Osteocyte (in vitro differentiated cells): ENCODE measurements at regions not wholly inside any gene's neighbourhood (a gene's known extent, or its start where the extent isn't known, plus 50 kb on each side); places are given as distances from the start of the nearest gene placed in this dataset.
A peak's percentile ranks its signal among the peaks of the same experiment; 100 is the strongest.
"Not testable (repeated sequence)": the region's sequence is repeated elsewhere in the genome, so short reads cannot be mapped to it uniquely, and the experiment has no call there.

Source experiments
- DNase-seq: peaks from one replicate; pipeline ENCODE4 v3.0.0; 2021; ENCODE audit warnings: mixed read lengths; ENCODE audit not compliant: unreplicated experiment; ENCODE audit errors: extremely low spot score
- H3K27ac Mint-ChIP-seq: one replicate; pipeline ENCODE4 v1.8.0; 2021; ENCODE audit warnings: mild to moderate bottlenecking, mixed read lengths; ENCODE audit not compliant: unreplicated experiment
- H3K27me3 Mint-ChIP-seq: one replicate; pipeline ENCODE4 v1.8.0; 2021; ENCODE audit warnings: mixed read lengths; ENCODE audit not compliant: unreplicated experiment
- H3K36me3 Mint-ChIP-seq: one replicate; pipeline ENCODE4 v1.8.0; 2021; ENCODE audit warnings: mixed read lengths; ENCODE audit not compliant: unreplicated experiment
- H3K4me1 Mint-ChIP-seq: one replicate; pipeline ENCODE4 v1.8.0; 2021; ENCODE audit warnings: mixed read lengths; ENCODE audit not compliant: unreplicated experiment
- H3K4me3 Mint-ChIP-seq: one replicate; pipeline ENCODE4 v1.8.0; 2021; ENCODE audit warnings: mild to moderate bottlenecking, moderate library complexity, mixed read lengths; ENCODE audit not compliant: unreplicated experiment
- H3K9me3 Mint-ChIP-seq: one replicate; pipeline ENCODE4 v1.8.0; 2021; ENCODE audit warnings: mixed read lengths; ENCODE audit not compliant: unreplicated experiment
- TF ChIP-seq, protein P1 (sequence below): fragments of 200-600 bp; sonication (generic); IDR thresholded peaks from 2 replicates; pipeline ENCODE4 v1.5.0; 2021; ENCODE audit warnings: antibody characterized with exemption, mild to moderate bottlenecking, moderate library complexity

DNA sequence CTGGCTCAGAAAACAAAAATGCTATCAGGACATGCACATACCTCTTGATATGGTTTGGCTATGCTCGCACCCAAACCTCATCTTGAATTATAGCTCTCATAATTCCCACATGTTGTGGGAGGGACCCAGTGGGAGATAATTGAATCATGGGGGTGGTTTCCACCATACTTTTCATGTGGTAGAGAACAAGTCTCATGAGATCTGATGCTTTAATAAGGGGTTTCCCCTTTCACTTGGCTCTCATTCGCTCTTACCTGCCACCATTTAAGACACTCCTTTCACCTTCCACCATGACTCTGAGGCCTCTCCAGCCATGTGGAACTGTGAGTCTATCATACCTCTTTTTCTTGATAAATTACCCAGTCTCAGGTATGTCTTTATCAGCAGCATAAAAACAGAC lies 958.6 kb downstream of the TRAM1L1 start:
- H3K9me3 Mint-ChIP-seq: no peaks in the 10 kb centered on the region
- TF ChIP-seq, protein P1, sequence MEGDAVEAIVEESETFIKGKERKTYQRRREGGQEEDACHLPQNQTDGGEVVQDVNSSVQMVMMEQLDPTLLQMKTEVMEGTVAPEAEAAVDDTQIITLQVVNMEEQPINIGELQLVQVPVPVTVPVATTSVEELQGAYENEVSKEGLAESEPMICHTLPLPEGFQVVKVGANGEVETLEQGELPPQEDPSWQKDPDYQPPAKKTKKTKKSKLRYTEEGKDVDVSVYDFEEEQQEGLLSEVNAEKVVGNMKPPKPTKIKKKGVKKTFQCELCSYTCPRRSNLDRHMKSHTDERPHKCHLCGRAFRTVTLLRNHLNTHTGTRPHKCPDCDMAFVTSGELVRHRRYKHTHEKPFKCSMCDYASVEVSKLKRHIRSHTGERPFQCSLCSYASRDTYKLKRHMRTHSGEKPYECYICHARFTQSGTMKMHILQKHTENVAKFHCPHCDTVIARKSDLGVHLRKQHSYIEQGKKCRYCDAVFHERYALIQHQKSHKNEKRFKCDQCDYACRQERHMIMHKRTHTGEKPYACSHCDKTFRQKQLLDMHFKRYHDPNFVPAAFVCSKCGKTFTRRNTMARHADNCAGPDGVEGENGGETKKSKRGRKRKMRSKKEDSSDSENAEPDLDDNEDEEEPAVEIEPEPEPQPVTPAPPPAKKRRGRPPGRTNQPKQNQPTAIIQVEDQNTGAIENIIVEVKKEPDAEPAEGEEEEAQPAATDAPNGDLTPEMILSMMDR: no peak
- no peak overlapping the region for H3K4me3 Mint-ChIP-seq

DNA sequence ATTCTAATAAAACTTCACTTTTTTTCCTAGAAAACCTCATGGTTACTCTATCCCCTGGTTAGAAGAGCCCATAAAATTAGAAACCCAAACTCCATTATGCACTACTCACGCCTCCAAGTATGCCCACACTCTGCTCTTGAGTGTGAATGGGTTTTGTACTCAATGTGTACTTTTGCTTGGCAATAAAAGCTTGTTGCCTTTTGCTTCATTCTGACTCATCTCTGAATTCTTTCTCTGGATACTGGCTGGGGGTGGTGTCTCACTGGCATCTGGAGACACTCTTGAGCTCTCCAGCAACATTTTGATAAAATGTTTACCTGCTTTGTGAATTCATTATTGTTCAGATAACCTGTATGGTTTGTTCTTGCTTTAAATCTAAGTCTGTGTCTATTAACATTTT lies 963.3 kb downstream of the TRAM1L1 start:
- no peak overlapping the region for H3K4me3 Mint-ChIP-seq
- H3K36me3 Mint-ChIP-seq: no peaks in the 10 kb centered on the region
- TF ChIP-seq, protein P1: no peak
- peaks cover 30% of the 10 kb centered on the region for H3K4me1 Mint-ChIP-seq
- H3K27me3 Mint-ChIP-seq: no peaks in the 10 kb centered on the region
- no peaks in the 10 kb centered on the region for H3K9me3 Mint-ChIP-seq
- DNase-seq: no peak
- H3K27ac Mint-ChIP-seq: peak overlapping the region; percentile 60

More for the DNA sequence above, 958.6 kb downstream of the TRAM1L1 start:
- no peaks in the 10 kb centered on the region for H3K36me3 Mint-ChIP-seq
- peaks cover 7% of the 10 kb centered on the region for H3K4me1 Mint-ChIP-seq
- H3K27ac Mint-ChIP-seq: no peak overlapping the region
- no peak for DNase-seq
- no peaks in the 10 kb centered on the region for H3K27me3 Mint-ChIP-seq

DNA sequence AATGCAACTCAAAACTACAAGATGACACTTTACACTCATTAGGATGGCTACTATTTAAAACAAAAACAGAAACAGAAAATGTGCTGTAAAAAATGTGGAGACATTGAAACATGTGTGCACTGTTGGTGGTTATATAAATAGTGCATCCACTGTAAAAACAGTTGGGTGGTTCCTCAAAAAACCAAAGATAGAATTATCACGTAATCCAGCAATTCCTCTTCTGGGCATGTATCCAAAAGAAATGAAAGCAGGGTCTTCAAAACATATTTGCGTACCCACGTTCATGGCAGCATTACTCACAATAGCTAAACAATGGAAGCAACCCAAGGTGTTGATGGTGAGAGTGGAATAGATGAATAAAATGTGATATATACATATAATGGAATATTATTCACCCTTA lies 967.2 kb downstream of the TRAM1L1 start:
- H3K9me3 Mint-ChIP-seq: no peaks in the 10 kb centered on the region
- H3K27me3 Mint-ChIP-seq: no peaks in the 10 kb centered on the region
- H3K36me3 Mint-ChIP-seq: no peaks in the 10 kb centered on the region
- TF ChIP-seq, protein P1: no peak
- DNase-seq: no peak
- peak overlapping the region; percentile 60 for H3K27ac Mint-ChIP-seq
- H3K4me3 Mint-ChIP-seq: no peak overlapping the region
- peaks cover 33% of the 10 kb centered on the region for H3K4me1 Mint-ChIP-seq

DNA sequence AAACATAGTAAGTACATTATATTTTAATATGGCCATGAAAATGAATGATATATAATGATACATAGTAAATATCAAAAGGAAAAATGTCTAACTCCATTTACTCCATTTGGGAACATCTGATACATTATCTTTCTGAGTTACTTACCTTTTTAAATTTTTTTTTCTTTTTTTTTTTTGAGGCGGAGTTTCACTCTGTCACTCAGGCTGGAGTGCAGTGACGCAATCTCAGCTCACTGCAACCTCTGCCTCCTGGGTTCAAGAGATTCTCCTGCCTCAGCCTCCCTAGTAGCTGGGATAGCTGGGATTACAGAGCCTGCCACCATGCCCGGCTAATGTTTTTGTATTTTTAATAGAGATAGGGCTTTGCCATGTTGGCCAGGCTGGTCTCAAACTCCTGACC lies 972.5 kb downstream of the TRAM1L1 start:
- H3K27ac Mint-ChIP-seq, H3K27me3 Mint-ChIP-seq, H3K36me3 Mint-ChIP-seq, DNase-seq, H3K9me3 Mint-ChIP-seq, H3K4me1 Mint-ChIP-seq, H3K4me3 Mint-ChIP-seq: not testable (repeated sequence)

DNA sequence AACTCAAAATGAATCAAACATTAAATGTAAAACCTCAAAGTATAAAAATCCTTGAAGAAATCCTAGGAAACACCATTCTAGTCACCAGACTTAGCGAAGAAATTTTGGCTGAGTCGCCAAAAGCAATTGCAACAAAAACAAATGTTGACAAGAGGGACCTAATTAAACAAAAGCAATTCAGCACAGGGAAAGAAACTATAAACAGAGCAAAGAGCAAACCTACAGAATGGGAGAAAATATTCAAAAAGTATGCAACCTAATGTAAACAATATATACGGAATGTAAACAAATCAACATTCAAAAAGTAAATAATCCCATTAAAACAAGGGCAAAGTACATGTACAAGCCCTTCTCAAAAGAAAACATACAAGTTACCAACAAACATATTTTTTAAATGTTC lies 974.7 kb downstream of the TRAM1L1 start:
- Mint-ChIP-seq H3K4me3 (no peak overlapping the region), H3K4me1 (peaks cover 3% of the 10 kb centered on the region), H3K9me3 (peaks cover 6% of the 10 kb centered on the region), H3K36me3 (no peaks in the 10 kb centered on the region), H3K27ac (no peak overlapping the region), H3K27me3 (no peaks in the 10 kb centered on the region)
- TF ChIP-seq, protein P1: no peak
- no peak for DNase-seq

DNA sequence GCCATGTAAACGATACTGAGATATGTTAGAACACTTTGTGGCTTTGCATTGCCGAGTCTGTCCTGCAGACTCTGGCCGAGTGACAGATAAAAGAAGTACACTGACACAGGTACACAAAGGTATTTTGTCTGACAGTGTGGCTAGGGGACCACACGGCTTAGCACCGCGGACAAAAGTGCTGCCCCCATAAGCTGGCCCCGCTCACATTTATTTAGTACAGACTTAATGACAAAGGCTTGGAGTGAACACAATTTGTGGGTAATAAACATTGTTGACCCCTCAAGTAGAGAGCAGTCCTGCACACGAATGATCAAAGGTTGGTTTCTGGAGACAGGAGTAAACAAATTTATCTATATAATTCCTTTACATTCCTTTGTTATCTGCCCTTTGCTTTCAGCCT lies 976.8 kb downstream of the TRAM1L1 start:
- Mint-ChIP-seq H3K27me3 (no peaks in the 10 kb centered on the region), H3K36me3 (no peaks in the 10 kb centered on the region), H3K9me3 (peaks cover 6% of the 10 kb centered on the region), H3K4me1 (no peaks in the 10 kb centered on the region), H3K27ac (no peak overlapping the region), H3K4me3 (no peak overlapping the region)
- DNase-seq: no peak
- TF ChIP-seq, protein P1: no peak
